Stimulated activated naive CD8-positive, alpha-beta T cell treated with anti-CD3 and anti-CD28 coated beads, Interleukin-15, Interleukin-2, amounts not matched to agents 100 ng/mL and 50 ng/mL, for 24 hours (primary cell): ENCODE measurements at regions not wholly inside any gene's neighbourhood (a gene's known extent, or its start where the extent isn't known, plus 50 kb on each side); places are given as distances from the start of the nearest gene placed in this dataset.

Experiments
- H3K27ac Mint-ChIP-seq: one replicate; pipeline ENCODE4 v1.8.0; 2021; ENCODE audit warnings: mild to moderate bottlenecking, mixed read lengths
- H3K27me3 Mint-ChIP-seq: one replicate; pipeline ENCODE4 v1.8.0; 2021; ENCODE audit warnings: mixed read lengths
- H3K36me3 Mint-ChIP-seq: one replicate; pipeline ENCODE4 v1.8.0; 2021; ENCODE audit warnings: low read depth, mixed read lengths
- H3K4me1 Mint-ChIP-seq: one replicate; pipeline ENCODE4 v1.8.0; 2021; ENCODE audit warnings: low read depth, mixed read lengths
- H3K4me3 Mint-ChIP-seq: one replicate; pipeline ENCODE4 v1.8.0; 2021; ENCODE audit warnings: mild to moderate bottlenecking, mixed read lengths
- H3K9me3 Mint-ChIP-seq: one replicate; pipeline ENCODE4 v1.8.0; 2021; ENCODE audit warnings: mixed read lengths

GRCh38 chr15:70245932-70246622, 148.4 kb upstream of the TLE3 start:
- no peaks in the 10 kb centered on the region for H3K36me3 Mint-ChIP-seq
- H3K4me3 Mint-ChIP-seq = no peak overlapping the region
- peaks cover 64% of the 10 kb centered on the region for H3K4me1 Mint-ChIP-seq
- H3K27ac Mint-ChIP-seq = no peak overlapping the region
- H3K9me3 Mint-ChIP-seq = no peaks in the 10 kb centered on the region
- peaks cover 14% of the 10 kb centered on the region for H3K27me3 Mint-ChIP-seq

- peaks cover 11% of the 10 kb centered on the region for H3K27me3 Mint-ChIP-seq
- H3K4me1 Mint-ChIP-seq = peaks cover 70% of the 10 kb centered on the region
- no peak overlapping the region for H3K4me3 Mint-ChIP-seq
- H3K27ac Mint-ChIP-seq = no peak overlapping the region
- no peaks in the 10 kb centered on the region for H3K36me3 Mint-ChIP-seq
- H3K9me3 Mint-ChIP-seq = no peaks in the 10 kb centered on the region
Observed at GRCh38 chr15:70244978-70245542, 147.3 kb upstream of the TLE3 start.

- no peak overlapping the region for H3K4me3 Mint-ChIP-seq
- peaks cover 11% of the 10 kb centered on the region for H3K27me3 Mint-ChIP-seq
Observed at GRCh38 chr15:70243686-70244540, 146.2 kb upstream of the TLE3 start.

GRCh38 chr15:70242951-70243685, 145.4 kb upstream of the TLE3 start:
- no peaks in the 10 kb centered on the region for H3K9me3 Mint-ChIP-seq
- H3K4me3 Mint-ChIP-seq = no peak overlapping the region
- peaks cover 17% of the 10 kb centered on the region for H3K27me3 Mint-ChIP-seq
- no peaks in the 10 kb centered on the region for H3K36me3 Mint-ChIP-seq
- peaks cover 69% of the 10 kb centered on the region for H3K4me1 Mint-ChIP-seq
- no peak overlapping the region for H3K27ac Mint-ChIP-seq

More at GRCh38 chr15:70243686-70244540, 146.2 kb upstream of the TLE3 start:
- Mint-ChIP-seq H3K27ac (no peak overlapping the region), H3K36me3 (no peaks in the 10 kb centered on the region), H3K9me3 (no peaks in the 10 kb centered on the region), H3K4me1 (peaks cover 77% of the 10 kb centered on the region)

- no peaks in the 10 kb centered on the region for H3K9me3 Mint-ChIP-seq
- peak overlapping the region; percentile 73 for H3K27ac Mint-ChIP-seq
- H3K4me1 Mint-ChIP-seq = peaks cover 65% of the 10 kb centered on the region
Observed at GRCh38 chr15:70241561-70242320, 144.0 kb upstream of the TLE3 start.

GRCh38 chr15:70240820-70241430, 143.2 kb upstream of the TLE3 start:
- H3K9me3 Mint-ChIP-seq = no peaks in the 10 kb centered on the region
- no peaks in the 10 kb centered on the region for H3K36me3 Mint-ChIP-seq
- no peak overlapping the region for H3K4me3 Mint-ChIP-seq
- peaks cover 29% of the 10 kb centered on the region for H3K27me3 Mint-ChIP-seq
- peaks cover 64% of the 10 kb centered on the region for H3K4me1 Mint-ChIP-seq
- peak overlapping the region; percentile 73 for H3K27ac Mint-ChIP-seq

More at GRCh38 chr15:70241561-70242320, 144.0 kb upstream of the TLE3 start:
- Mint-ChIP-seq H3K4me3 (no peak overlapping the region), H3K36me3 (no peaks in the 10 kb centered on the region), H3K27me3 (peaks cover 29% of the 10 kb centered on the region)

- Mint-ChIP-seq H3K4me1 (peaks cover 63% of the 10 kb centered on the region), H3K4me3 (no peak overlapping the region)
Observed at GRCh38 chr15:70240082-70240481, 142.4 kb upstream of the TLE3 start.

GRCh38 chr15:70238917-70239316, 141.2 kb upstream of the TLE3 start:
- H3K27ac Mint-ChIP-seq = no peak overlapping the region
- H3K4me3 Mint-ChIP-seq = no peak overlapping the region
- H3K27me3 Mint-ChIP-seq = peaks cover 33% of the 10 kb centered on the region
- H3K4me1 Mint-ChIP-seq = peaks cover 74% of the 10 kb centered on the region
- H3K9me3 Mint-ChIP-seq = no peaks in the 10 kb centered on the region
- H3K36me3 Mint-ChIP-seq = no peaks in the 10 kb centered on the region

More at GRCh38 chr15:70240082-70240481, 142.4 kb upstream of the TLE3 start:
- Mint-ChIP-seq H3K27ac (no peak overlapping the region), H3K27me3 (peaks cover 29% of the 10 kb centered on the region), H3K9me3 (no peaks in the 10 kb centered on the region), H3K36me3 (no peaks in the 10 kb centered on the region)

GRCh38 chr15:70237626-70238025, 139.9 kb upstream of the TLE3 start:
- no peak overlapping the region for H3K27ac Mint-ChIP-seq
- peaks cover 63% of the 10 kb centered on the region for H3K4me1 Mint-ChIP-seq
- H3K27me3 Mint-ChIP-seq = peaks cover 39% of the 10 kb centered on the region
- H3K9me3 Mint-ChIP-seq = peaks cover under 1% of the 10 kb centered on the region
- no peak overlapping the region for H3K4me3 Mint-ChIP-seq
- H3K36me3 Mint-ChIP-seq = no peaks in the 10 kb centered on the region

- Mint-ChIP-seq H3K36me3 (peaks cover 6% of the 10 kb centered on the region), H3K4me3 (no peak overlapping the region), H3K27me3 (peaks cover 48% of the 10 kb centered on the region), H3K9me3 (peaks cover 11% of the 10 kb centered on the region), H3K4me1 (peaks cover 52% of the 10 kb centered on the region), H3K27ac (no peak overlapping the region)
Observed at GRCh38 chr15:70236341-70237086, 138.8 kb upstream of the TLE3 start.

- Mint-ChIP-seq H3K9me3 (peaks cover 14% of the 10 kb centered on the region), H3K36me3 (peaks cover 8% of the 10 kb centered on the region), H3K4me3 (no peak overlapping the region), H3K4me1 (peaks cover 43% of the 10 kb centered on the region), H3K27ac (no peak overlapping the region), H3K27me3 (peaks cover 44% of the 10 kb centered on the region)
Observed at GRCh38 chr15:70235347-70235746, 137.6 kb upstream of the TLE3 start.

- H3K27me3 Mint-ChIP-seq = peaks cover 44% of the 10 kb centered on the region
- no peak overlapping the region for H3K4me3 Mint-ChIP-seq
- peaks cover 33% of the 10 kb centered on the region for H3K4me1 Mint-ChIP-seq
- peaks cover 8% of the 10 kb centered on the region for H3K36me3 Mint-ChIP-seq
- H3K27ac Mint-ChIP-seq = peak overlapping the region; percentile 11
- H3K9me3 Mint-ChIP-seq = peaks cover 20% of the 10 kb centered on the region
Observed at GRCh38 chr15:70234256-70234905, 136.7 kb upstream of the TLE3 start.

- no peak overlapping the region for H3K27ac Mint-ChIP-seq
- peaks cover 20% of the 10 kb centered on the region for H3K4me1 Mint-ChIP-seq
- peaks cover 23% of the 10 kb centered on the region for H3K9me3 Mint-ChIP-seq
- peaks cover 25% of the 10 kb centered on the region for H3K27me3 Mint-ChIP-seq
- no peak overlapping the region for H3K4me3 Mint-ChIP-seq
- peaks cover 8% of the 10 kb centered on the region for H3K36me3 Mint-ChIP-seq
Observed at GRCh38 chr15:70231484-70231883, 133.8 kb upstream of the TLE3 start.
